HG02571 (cell line): ENCODE measurements at regions not wholly inside any gene's neighbourhood (a gene's known extent, or its start where the extent isn't known, plus 50 kb on each side); places are given as distances from the start of the nearest gene placed in this dataset.
"Not testable (repeated sequence)": the region's sequence is repeated elsewhere in the genome, so short reads cannot be mapped to it uniquely, and the experiment has no call there.

Experiments
- ATAC-seq: cut with Tn5 transposase; IDR thresholded peaks from one replicate; pipeline ENCODE4 v1.9.1; 2021; ENCODE audit warnings: mild to moderate bottlenecking, moderate library complexity; ENCODE audit not compliant: unreplicated experiment

DNA sequence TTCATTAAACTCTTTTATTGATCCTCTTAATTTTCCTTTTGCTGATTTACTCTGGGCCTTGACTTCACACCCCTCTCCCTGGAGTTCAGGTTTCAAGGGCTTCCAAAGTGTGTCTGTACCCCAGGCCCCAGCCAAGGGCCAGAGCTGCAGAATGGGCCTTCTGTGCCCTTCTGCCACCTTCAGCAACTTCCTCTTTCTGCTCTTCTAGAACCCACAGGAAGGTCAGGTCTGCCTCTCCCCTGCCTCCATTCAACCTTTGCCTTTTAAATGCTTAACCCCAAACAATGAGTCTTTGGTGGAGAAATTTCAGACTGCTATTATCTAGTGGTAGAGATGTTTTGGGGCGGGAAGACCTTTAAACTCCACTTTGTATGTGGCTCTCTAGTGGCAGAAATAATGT, 63.1 kb downstream of the TSN start:
- ATAC-seq, result no peak

DNA sequence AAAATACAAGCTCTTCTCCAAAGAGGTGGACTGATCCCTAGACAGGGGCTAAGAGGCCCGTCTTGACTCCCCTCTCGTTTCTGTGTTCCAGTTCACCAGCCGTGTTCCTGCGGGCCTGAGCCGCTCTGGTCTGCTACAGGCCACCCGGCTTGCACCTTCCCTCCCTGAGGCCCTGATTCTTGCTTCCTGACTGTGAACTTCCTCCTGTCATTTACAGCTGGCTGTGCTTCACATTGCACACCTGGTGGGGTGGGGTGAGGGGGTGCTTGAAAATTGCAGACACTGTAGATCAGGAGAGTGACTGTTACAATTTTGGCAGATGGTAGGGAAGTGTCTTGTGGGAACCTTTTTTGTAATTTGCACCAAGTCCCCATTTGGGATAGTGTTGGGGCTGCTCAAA, 64.4 kb downstream of the TSN start:
- ATAC-seq, result no peak

DNA sequence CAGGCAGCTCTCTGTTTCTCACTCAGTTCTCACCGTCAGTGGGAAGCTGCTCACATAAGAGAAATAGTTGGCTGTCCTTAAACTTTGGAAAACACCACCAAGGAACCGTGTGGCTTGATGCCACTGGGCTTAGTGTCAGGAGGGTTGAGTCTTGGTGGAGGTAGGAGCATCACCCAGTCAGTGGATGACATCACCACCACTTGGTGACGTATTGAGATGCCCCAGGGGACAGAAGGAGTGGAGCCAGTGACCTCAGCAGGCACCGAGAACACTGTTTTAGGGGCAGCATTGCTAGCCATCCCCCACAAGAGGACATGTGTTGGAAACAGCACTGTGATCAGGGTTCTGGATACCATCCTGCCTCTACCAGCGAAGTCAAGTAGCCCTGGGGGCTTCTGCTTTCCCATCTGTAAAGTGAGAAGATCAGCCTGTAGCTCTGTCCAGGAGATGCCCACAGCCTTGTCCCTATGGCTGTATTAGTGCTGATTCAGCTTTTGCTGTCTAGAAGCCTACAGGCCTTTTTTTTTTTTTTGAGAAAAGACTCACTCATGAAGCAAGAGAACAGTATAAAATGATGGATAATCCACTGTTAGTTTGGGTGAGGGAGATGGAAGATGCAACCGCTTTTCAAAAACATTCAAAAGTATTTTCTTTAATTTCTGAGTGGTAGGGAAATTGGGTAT, 66.2 kb downstream of the TSN start:
- ATAC-seq, result no peak

DNA sequence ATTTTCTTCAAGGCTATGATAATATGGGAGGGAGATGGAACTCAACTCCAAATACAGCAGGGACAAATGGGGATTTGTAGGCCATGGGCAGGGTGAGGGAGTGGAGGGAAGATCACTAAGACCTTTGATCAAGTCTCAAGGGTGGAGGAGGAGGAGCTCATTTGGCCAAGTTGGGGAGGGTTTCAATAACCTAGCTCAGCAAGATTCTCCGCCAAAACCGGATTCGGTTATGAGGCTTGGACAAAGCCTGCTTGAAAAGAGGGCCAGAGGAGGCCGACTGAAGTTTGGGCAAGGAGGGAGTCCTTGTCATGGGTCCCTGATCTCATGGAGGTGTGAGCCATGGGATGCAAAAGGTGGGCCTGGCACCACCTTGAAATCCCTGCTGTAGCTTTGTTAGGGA, 68.8 kb downstream of the TSN start:
- ATAC-seq, result no peak

DNA sequence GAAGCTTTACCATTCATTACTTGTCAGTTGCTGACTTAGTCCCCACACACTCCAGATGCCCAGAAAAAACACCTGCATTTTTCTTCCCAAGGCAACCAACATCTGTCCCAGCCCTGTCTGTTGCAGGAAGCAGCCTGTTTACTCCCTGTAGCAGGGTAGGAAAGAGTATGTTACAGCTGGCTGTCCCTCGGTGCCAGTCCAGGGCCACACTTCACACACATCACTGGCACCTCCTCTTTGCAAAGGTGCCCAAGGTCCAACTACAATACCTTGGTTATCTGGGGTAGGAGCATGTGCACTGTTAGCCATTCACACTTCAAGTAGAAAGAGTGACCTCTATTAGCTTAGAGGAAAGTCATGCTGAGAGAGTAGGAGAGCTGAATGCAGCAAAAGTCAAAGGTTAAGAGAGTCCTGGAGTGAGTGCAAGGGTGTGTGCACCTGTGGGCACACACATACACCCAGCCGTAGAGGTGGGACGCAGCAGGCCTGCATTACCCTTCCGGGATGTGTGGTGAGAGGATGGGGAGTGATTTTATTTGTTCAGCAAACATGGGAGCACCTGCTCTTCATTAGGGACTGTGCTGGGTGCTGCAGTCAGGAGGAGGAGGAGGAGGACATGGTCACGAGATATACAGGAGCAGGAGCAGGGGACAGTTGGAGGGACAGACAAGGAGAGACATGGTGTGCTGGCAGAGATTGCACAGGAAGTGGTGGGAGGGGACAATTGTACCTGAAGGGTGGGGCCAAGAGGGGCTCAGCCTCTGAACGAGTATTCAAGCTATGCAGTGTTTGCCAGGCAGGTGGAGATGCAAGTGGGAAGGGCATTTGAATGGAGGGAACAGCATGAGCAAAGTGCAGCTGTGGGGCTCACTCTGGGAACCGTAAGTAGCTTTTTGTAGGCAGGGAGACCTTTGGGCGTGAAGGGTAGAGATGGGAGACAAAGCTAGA, 69.8 kb downstream of the TSN start:
- ATAC-seq, result no peak

DNA sequence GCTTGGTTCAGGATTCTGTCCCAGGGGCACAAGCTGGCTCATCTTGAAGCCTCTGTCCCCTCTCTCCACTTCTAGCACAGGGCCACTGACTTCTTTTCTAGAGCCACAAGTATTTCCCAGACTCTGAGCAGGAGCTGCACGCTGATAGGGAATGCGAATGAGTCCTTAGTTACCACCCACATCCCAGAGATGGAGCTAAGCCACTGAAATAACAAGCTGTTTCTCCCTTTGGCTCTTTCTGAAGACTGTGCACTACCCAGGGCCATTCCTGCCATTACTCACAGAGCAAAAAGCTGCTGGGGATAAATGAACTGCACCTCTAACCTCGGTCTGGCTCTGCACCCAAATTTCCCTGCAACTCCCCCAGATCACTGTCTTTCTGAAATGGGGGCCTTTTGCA, 70.6 kb downstream of the TSN start:
- no peak for ATAC-seq

DNA sequence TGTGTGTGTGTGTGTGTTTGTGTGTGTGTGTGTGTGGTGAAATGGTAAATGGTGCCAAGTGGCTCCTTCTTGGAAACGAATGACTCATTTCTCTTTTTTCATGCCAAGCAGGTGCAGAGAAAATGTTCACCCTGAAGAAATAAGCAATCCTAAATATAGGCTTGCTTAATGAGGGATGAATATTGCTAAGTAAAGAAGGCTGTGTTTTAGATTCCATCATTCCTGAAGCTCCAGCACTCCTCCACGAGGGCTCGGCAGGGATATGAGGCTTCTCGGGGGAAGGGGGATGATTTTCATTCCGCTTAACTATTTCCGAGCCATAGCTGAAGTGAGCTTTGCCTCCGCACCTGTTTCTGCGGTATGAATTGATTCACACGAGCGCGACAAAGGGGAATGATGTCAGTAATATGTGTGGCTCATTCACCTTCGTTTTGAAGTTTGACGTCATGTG, 72.9 kb downstream of the TSN start:
- ATAC-seq, result no peak

DNA sequence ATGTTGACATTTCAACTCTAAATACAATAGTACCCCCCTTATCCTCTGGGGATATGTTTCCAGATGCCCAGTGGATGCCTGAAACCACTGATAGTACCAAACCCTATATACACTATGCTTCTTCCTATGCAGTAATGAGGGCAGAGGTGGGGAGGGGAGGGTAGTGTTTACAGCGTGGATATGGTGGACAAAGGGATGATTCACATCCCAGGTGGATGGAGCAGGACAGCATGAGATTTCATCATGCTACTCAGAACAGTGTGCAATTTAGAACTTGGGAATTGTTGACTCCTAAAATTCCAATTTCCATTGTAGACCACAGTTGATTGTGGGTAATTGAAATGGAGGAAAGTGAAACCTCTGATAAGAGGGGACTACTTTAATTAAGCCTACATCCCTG, 75.4 kb downstream of the TSN start:
- ATAC-seq, result no peak

DNA sequence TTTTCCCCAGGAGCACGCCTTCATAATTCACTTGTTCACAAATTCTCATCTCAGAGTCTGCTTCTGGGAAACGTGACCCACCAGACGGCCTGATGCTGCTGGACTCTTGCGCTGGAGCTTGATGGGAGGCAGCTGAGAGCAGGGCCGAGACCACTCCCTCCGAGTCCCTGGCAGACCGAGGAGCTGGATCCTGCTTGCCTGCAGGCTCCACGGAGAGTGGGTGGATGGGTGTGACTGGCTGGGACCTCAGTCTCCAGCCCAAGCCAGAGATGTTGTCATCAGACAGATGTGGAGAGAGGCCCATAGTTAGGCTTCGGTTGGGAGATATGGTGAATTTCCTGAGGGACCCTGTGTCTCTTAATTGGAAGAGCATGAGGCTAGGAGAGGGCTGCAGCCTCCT, 76.4 kb downstream of the TSN start:
- no peak for ATAC-seq

DNA sequence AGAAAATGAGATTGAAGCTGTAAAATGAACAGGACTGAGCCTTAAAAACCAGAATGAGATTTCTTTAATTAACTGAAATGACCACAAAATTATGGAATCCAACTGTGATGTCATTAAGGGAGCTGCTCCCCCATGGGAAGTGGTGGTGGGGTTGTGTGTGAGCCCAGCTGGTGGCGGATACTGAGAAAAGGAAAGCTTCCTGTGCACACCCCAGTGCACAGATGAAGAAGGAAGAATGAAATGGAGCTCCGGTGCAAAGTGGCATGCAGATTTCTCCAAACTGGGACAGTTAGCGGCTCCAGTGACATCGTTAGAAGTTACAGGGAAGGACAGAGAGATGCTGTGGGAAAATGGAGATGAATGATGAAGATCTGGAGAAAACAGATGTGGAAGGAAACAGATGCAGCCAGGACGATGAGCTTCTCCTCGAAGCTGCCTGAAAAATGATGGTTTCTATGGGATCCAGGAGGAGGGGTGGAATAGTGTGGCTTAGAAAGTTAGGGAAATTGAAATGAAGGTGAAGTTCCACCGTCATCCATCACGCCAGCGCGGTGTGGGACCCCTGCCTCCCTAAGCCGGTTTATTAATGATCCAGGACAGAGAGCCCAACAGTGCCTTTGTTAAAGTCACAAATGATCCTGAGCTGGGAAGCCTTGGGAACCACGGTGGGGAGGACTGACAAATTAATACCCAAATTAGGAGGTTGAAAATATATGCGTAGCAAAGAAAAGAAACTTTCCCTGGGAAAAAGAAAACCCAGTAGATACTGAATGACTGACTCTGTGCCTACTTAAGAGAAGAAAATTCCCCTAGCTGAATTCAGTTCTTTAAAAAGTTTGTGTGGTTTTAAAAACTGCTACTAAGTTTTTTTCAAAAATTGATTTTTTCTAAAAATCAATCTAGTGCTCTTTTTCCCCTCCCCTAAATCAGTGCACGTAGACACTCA, 77.2 kb downstream of the TSN start:
- no peak for ATAC-seq

DNA sequence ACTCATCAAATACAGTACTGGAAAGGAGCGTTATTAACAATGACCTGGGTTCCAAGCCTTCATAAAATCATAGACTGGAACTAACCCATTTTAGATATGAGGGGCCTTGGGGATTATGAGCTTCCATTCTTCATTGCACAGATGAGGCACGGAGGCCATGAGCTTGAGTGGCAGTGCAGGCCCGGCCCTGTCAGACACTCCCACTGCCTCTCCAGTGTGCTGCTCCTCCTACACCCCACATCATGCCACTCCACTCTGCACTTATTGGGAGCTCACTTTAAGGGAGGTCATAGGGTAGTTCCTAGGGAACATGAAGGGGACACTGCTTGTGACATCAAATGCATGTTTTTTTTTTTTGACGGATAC, 77.9 kb downstream of the TSN start:
- ATAC-seq, result no peak

DNA sequence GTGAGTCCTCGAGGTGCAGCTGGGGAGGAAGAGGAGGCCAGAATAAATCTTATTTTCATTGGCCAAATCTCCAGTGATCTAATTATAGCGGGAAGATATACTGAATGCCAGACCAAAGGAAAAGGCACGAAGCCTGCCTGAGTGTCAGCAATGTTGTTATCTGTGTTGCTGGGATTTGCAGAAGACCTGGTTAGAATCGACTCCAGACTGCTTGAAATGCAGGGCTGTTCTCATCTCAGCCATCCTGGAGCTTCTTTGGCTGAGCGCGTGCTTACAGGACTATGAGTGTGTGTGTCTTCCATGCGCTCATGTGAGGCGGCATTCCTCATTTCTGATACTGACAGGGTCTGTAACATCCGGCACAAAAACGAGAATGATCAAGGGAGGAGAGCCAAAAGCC, 81.2 kb downstream of the TSN start:
- ATAC-seq, result no peak

DNA sequence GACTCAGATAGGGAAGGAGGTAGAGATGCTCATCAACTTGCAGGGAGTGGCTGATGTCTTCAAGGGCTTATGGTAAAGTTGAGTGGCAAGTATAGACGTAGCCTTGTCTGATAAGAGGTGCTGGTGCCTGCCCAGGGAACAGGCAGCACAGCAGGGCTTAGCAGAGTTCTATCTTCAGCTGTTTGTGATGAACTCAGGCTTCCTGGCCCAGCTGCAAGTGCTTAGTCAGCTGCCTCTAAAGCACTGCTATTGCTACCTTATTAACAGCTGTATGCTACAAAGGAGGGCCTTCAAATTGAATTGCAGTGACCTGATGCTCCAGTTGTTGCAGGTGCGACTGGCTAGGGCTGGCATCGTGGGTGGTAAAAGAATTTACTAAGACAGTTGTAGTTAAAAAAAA, 82.1 kb downstream of the TSN start:
- no peak for ATAC-seq

DNA sequence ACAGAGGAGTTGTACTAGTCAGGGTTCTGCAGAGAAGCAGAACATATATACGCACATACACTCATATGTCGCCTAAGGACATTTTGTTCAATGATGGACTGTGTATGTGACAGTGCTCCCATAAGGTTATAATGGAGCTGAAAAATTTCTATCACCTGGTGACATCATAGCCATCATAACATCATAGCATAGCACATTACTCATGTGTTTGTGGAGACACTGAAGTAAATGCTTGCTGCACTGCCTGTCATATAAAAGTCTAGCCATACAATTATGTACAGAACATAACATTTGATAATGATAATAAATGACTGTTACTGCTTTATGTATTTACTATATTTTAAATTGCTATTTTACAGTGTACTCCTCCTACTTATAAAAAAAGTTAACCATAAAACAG, 83.1 kb downstream of the TSN start:
- no peak for ATAC-seq

DNA sequence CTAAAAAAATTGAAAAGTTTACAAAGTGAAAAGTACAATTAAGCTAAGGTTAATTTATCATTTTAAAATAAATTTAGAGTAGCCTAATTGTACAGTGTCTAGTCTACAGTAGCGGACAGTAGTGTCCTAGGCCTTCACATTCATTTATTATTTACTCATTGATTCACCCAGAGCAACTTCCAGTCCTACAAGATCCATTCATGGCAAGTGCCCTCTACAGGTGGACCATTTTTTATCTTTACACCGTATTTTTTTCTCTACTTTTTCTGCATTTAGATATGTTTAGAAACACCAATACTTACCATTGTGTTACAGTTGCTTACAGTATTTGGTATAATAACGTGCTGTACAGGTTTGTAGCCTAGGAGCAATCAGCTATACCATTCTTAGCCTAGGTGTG, 84.1 kb downstream of the TSN start:
- ATAC-seq, result no peak

DNA sequence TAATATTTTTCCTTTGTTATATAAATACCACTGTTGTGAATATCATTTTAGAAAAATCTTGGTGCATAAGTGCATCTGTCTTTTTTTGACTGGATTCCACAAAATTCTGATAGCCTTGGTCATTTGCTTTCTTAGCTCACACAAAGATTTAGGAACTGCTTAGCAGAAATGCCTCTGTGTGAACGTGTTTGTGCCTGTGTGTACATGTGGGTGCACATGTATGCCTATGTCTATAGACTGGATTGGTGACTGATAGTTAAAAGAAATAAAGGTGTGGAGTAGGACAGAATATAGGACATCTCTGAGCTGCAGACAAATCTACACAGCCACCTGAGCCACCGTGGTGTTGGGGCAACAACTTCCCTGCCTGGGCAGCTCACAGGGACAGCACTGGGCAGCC, 93.8 kb downstream of the TSN start:
- no peak for ATAC-seq

DNA sequence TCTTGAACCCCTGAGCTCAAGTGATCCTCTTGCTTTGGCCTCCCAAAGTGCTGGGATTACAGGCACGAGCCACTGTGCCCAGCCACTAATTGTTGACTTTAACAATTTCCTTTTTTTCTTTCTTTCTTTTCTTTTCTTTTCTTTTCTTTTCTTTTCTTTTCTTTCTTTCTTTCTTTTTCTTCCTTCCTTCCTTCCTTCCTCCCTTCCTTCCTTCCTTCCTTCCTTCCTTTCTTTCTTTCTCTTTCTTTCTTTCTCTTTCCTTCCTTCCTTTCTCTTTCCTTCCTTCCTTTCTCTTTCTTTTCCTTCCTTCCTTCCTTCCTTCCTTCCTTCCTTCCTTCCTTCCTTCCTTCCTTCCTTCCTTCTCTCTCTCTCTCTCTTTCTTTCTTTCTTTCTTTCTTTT, 97.7 kb downstream of the TSN start:
- not testable (repeated sequence) for ATAC-seq

DNA sequence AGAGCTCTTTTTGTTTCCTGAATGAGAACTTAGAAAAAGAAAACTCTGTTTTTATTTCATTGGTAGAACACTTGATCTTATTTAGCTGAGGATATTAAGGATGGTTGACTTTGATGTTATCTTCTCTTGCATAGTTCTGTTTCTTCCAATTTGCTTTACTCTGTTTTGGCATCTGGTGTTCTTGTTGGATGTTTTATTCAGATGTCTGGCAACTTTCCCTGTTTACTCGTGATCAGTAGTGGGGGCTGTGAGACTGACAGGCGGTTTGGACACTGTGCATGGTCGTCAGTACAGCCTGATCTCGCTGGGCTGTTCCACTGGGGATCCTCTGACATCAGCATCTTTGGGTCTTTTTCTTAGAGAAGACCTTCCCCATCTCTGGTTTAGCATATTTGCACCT, 100.1 kb downstream of the TSN start:
- no peak for ATAC-seq

DNA sequence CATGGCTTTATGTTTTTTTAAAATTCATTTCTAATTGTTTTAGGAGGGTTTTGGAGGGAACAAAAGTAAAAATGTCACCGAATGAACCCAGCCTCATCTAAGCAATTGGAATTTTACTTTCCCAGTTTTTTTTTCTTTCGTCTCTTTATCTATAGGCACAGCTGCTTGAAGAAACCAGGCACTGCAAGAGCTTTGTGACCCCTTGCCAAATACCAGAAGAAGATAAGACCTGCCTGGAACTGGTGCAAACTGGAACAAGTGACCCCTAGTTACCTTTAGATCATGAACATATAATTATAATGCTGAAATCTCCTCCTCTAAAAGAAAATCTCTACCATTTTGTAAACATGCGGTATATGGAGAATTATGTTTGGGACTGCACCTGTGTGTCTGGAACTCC, 100.9 kb downstream of the TSN start:
- ATAC-seq, result no peak

DNA sequence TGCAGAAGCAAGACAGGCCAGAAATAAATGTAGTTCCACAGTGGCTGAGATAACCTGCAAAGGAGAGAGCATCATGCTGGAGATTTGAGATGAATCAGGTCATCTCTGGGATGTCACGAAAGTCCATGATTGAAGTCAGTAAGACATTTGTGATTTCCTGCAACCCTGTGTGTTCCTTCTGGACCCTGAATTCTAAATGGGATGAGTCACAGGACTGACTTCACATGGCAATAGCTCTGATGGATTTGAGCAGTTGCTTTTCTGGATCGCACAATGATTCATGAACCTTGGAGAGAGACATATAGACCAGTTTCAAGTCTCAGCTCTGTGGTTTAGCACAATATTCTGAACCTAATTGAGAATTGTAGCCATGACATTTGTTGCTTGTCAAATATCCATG, 102.9 kb downstream of the TSN start:
- ATAC-seq, result no peak

DNA sequence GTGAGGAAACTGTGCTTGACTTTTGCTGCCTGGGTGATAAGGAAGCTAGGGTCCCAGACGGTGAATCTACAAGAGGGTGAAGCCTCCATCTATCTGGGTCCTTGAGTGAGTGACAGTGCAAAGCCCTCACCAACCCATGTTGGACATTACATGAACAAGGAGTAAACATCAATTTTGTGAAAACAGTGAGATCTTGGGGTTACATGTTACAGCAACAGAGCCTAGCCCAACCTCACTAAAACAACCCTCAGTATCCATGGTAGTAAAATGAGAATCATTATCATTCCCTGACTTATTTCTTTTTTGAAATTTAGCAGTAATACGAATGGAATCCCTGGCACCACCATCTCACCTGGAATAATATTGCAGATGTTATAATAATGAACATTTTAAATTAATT, 103.4 kb downstream of the TSN start:
- ATAC-seq, result no peak
